ENCODE measurements at regions not wholly inside any gene's neighbourhood (a gene's known extent, or its start where the extent isn't known, plus 50 kb on each side); places are given as distances from the start of the nearest gene placed in this dataset.

DNA sequence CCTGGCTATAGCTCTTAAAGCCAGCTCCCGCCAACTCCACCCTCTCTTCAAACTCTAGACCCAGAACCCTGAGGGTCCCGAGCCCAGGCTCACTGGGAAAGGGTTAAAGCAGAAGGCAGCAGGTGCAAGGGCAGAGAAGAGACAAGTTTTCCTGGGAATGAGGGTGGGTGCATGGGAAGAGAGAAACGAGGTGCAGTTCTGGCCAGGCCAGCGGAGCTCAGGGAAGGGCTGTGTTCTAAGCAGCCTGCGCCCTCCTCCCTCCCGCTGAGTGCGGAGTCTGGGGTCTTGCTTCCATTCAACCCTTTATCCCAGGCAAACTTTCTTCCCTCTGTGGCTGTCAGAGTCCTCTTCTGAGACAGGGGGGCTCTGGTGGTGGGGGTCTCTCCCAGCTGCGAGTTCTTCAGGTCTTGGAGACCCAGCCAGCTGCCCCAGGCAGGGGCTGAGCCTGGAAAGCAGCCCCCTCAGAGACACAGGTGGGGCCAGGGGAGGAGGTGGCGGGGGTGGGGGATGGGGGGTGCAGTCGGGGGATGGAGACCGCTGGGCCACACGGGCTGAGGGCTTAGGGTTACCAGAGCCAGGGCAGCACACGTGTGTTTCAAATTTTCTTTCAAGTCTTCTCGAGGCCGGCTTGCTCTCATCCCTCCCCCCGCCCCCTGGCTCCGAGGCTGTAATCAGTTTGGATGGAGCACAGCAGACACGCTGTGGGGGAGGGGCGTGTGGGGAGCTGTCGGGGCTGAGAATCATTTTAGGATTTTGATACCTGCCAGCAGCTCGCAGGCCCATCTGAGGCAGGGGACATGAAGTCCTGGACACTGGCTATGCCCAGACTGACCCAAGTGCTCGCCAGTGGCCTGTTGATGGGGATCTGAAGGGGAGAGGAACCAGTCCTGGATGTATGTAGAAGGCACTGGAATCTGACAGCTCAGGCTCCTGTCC lies 169.6 kb upstream of the SMIM23 start:
- TF ChIP-seq, protein P1, sequence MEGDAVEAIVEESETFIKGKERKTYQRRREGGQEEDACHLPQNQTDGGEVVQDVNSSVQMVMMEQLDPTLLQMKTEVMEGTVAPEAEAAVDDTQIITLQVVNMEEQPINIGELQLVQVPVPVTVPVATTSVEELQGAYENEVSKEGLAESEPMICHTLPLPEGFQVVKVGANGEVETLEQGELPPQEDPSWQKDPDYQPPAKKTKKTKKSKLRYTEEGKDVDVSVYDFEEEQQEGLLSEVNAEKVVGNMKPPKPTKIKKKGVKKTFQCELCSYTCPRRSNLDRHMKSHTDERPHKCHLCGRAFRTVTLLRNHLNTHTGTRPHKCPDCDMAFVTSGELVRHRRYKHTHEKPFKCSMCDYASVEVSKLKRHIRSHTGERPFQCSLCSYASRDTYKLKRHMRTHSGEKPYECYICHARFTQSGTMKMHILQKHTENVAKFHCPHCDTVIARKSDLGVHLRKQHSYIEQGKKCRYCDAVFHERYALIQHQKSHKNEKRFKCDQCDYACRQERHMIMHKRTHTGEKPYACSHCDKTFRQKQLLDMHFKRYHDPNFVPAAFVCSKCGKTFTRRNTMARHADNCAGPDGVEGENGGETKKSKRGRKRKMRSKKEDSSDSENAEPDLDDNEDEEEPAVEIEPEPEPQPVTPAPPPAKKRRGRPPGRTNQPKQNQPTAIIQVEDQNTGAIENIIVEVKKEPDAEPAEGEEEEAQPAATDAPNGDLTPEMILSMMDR (IDR thresholded peaks at IDR 0.05): no peak
- TF ChIP-seq POLR2A (IDR thresholded peaks at IDR 0.05) (no peak), EP300 (IDR thresholded peaks at IDR 0.05) (no peak)

Data from ovary (tissue), 3 donors.